Esophagus squamous epithelium (tissue), 5 donors: ENCODE measurements at regions not wholly inside any gene's neighbourhood (a gene's known extent, or its start where the extent isn't known, plus 50 kb on each side); places are given as distances from the start of the nearest gene placed in this dataset.
"Not testable (repeated sequence)": the region's sequence is repeated elsewhere in the genome, so short reads cannot be mapped to it uniquely, and the experiment has no call there.

Experiments used
- DNase-seq: peaks from one replicate; lab custom pipeline; 2025; lab: John Stamatoyannopoulos, UW
- H3K27ac ChIP-seq, 4 donors: fragments of 200-600 bp; sonication (generic); one replicate each; pipeline ENCODE4 v1.5.1; 2016 to 2019; ENCODE audit warnings: mild to moderate bottlenecking in 1 of 4
- H3K27me3 ChIP-seq, 4 donors: fragments of 200-600 bp; sonication (generic); 1 replicate in 3 of 4; 2 replicates in 1 of 4; pipeline versions ENCODE4 v1.5.1 to v1.6.0; 2017 to 2021; ENCODE audit warnings: antibody characterized with exemption in 1 of 4
- H3K36me3 ChIP-seq, 3 donors: fragments of 200-600 bp; sonication (generic); one replicate each; pipeline ENCODE4 v1.5.1; 2016 to 2019
- H3K4me1 ChIP-seq, 3 donors: fragments of 200-600 bp; sonication (generic); one replicate each; pipeline ENCODE4 v1.5.1; 2017 to 2019
- H3K4me3 ChIP-seq, 4 donors: fragments of 200-600 bp; sonication (generic); 1 replicate in 3 of 4; 2 replicates in 1 of 4; pipeline ENCODE4 v1.5.1; 2016 to 2019; ENCODE audit warnings: mild to moderate bottlenecking in 2 of 4, moderate library complexity in 1 of 4
- H3K9me3 ChIP-seq, 3 donors: fragments of 200-600 bp; sonication (generic); one replicate each; pipeline ENCODE4 v1.5.1; 2016 to 2019
- POLR2A ChIP-seq, 4 donors: fragments of 450-650 bp; IDR thresholded peaks; one replicate each; pipeline ENCODE4 v1.6.1; 2017; ENCODE audit warnings: antibody characterized with exemption in 4 of 4, mild to moderate bottlenecking in 4 of 4, moderate library complexity in 3 of 4
- WGBS, 2 donors: methylation state at CpG; one replicate each; pipeline ENCODE4 v1.1.5; 2018; 5-methylcytosine and 5-hydroxymethylcytosine counted together
- intact Hi-C: fragments of 100-400 bp; cut with DNase I; formaldehyde crosslinking; loops from one replicate; pipeline ENCODE4 v1.15.0; 2022
- TF ChIP-seq, protein P1 (sequence below), 6 experiments: fragments of 450-650 bp in 4 of 6; fragments of 200-600 bp in 2 of 6; sonication (generic) in 2 of 6; IDR thresholded peaks; one replicate each; pipeline ENCODE4 v1.5.1; 2016 to 2019; ENCODE audit warnings: antibody characterized with exemption in 6 of 6, mild to moderate bottlenecking in 4 of 6, moderate library complexity in 4 of 6
- donor health status: DM: yes; HTN: yes; CAD: no.

DNA sequence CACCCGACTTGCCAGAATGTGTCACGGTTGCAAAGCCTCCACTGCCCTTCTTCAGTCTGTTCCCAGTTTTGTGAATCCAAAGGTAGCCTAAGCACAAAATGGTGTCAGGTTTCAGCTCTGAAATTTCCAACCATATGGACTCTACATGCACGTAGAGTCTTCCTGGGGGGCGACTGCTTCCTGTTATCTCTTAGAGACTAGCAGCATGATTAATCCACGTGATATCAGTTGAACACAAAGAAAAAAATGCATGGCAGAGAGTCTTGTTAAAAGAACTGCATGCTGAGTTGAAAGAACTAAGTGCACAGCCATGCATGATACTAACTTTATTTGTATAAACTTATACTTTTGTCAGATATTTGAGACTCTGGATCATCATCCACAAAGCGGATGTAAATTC, 404.4 kb downstream of the SOCS6 start:
- Histone ChIP-seq H3K27me3 (no peaks in the 10 kb centered on the region), H3K27ac (no peak overlapping the region), H3K9me3 (peaks cover 0 to 8% (median 0%) of the 10 kb centered on the region in 3 donors), H3K4me3 (no peak overlapping the region), H3K4me1 (no peaks in the 10 kb centered on the region), H3K36me3 (no peaks in the 10 kb centered on the region)
- TF ChIP-seq, protein P1, sequence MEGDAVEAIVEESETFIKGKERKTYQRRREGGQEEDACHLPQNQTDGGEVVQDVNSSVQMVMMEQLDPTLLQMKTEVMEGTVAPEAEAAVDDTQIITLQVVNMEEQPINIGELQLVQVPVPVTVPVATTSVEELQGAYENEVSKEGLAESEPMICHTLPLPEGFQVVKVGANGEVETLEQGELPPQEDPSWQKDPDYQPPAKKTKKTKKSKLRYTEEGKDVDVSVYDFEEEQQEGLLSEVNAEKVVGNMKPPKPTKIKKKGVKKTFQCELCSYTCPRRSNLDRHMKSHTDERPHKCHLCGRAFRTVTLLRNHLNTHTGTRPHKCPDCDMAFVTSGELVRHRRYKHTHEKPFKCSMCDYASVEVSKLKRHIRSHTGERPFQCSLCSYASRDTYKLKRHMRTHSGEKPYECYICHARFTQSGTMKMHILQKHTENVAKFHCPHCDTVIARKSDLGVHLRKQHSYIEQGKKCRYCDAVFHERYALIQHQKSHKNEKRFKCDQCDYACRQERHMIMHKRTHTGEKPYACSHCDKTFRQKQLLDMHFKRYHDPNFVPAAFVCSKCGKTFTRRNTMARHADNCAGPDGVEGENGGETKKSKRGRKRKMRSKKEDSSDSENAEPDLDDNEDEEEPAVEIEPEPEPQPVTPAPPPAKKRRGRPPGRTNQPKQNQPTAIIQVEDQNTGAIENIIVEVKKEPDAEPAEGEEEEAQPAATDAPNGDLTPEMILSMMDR (IDR thresholded peaks at IDR 0.05): no peak
- TF ChIP-seq POLR2A (IDR thresholded peaks at IDR 0.05): no peak
- intact Hi-C loops: no loop called here
- DNase-seq: no peak
- 23 to 29% methylated on average over 6 of the region's 6 CpGs for WGBS, 2 donors

- intact Hi-C loops, H3K36me3 ChIP-seq, H3K27ac ChIP-seq, H3K4me3 ChIP-seq, H3K4me1 ChIP-seq, DNase-seq, H3K9me3 ChIP-seq, H3K27me3 ChIP-seq: not testable (repeated sequence)
- 55 to 77% methylated on average over 5 of the region's 5 CpGs for WGBS, 2 donors
Observed at GRCh38 chr18:70689765-70690164, 400.9 kb downstream of the SOCS6 start.

DNA sequence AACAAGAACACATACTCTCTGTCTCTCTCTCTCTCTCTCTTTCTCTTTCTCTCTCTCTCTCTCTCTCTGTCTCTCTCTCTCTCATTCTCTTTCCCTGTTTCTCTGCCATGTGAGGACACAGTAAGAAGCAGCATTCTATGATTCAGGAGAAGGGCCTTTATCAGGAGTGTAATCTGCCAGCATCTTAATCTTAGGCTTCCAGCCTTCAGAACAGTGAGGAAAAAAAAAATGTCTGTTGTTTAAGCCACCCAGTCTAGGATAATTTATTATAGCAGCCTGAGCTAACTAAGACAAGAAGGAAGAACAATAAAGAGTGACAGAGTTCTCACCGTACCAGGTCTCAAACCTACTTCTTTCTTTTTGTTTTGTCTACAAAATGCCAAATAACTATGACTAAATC, 399.4 kb downstream of the SOCS6 start:
- no peaks in the 10 kb centered on the region for H3K36me3 ChIP-seq
- H3K4me1 ChIP-seq: no peaks in the 10 kb centered on the region
- no peak overlapping the region for H3K27ac ChIP-seq
- 24 to 33% methylated on average over 1 of the region's 1 CpG for WGBS, 2 donors
- H3K4me3 ChIP-seq: no peak overlapping the region
- intact Hi-C loops: no loop called here
- TF ChIP-seq POLR2A (IDR thresholded peaks at IDR 0.05): no peak
- TF ChIP-seq, protein P1 (IDR thresholded peaks at IDR 0.05): no peak
- no peaks in the 10 kb centered on the region for H3K9me3 ChIP-seq
- DNase-seq: no peak
- H3K27me3 ChIP-seq: no peaks in the 10 kb centered on the region

GRCh38 chr18:70684821-70685220, 396.0 kb downstream of the SOCS6 start:
- WGBS, 2 donors: 85 to 88% methylated on average over 2 of the region's 2 CpGs
- TF ChIP-seq, protein P1 (IDR thresholded peaks at IDR 0.05): no peak
- no peak for TF ChIP-seq POLR2A (IDR thresholded peaks at IDR 0.05)
- H3K9me3 ChIP-seq: no peaks in the 10 kb centered on the region
- no peak overlapping the region for H3K27ac ChIP-seq
- no peaks in the 10 kb centered on the region for H3K36me3 ChIP-seq
- no peak overlapping the region for H3K4me3 ChIP-seq
- H3K4me1 ChIP-seq: no peaks in the 10 kb centered on the region
- intact Hi-C loops: no loop called here
- H3K27me3 ChIP-seq: no peaks in the 10 kb centered on the region
- no peak for DNase-seq

- intact Hi-C loops: no loop called here
- no peak overlapping the region for H3K27ac ChIP-seq
- WGBS, 2 donors: 64 to 65% methylated on average over 5 of the region's 5 CpGs
- H3K4me3 ChIP-seq: no peak overlapping the region
- H3K9me3 ChIP-seq: no peaks in the 10 kb centered on the region
- no peaks in the 10 kb centered on the region for H3K27me3 ChIP-seq
- no peaks in the 10 kb centered on the region for H3K4me1 ChIP-seq
- TF ChIP-seq, protein P1 (IDR thresholded peaks at IDR 0.05): no peak
- no peak for TF ChIP-seq POLR2A (IDR thresholded peaks at IDR 0.05)
- no peaks in the 10 kb centered on the region for H3K36me3 ChIP-seq
- DNase-seq: no peak
Observed at GRCh38 chr18:70683263-70683662, 394.4 kb downstream of the SOCS6 start.

DNA sequence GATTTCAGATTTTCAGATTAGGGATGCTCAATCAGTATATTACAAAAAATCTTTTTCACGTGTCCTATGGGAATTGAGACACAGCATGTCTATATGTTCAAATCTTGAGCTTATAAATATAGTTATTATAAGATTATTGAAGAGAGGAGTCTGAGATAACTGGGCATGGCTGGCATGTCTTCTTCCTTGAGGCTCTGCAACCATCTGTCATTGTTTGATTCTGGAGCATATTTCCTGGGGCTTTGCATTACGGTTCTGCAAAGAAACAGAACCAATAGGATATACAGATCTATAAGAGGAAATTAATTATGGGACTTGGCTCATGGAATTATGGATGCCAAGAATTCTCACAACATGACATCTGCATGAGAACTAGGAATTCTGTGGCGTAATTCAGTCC, 386.1 kb downstream of the SOCS6 start:
- Histone ChIP-seq H3K36me3 (no peaks in the 10 kb centered on the region), H3K4me1 (no peaks in the 10 kb centered on the region), H3K27ac (no peak overlapping the region), H3K9me3 (peaks cover 0 to 5% (median 0%) of the 10 kb centered on the region in 3 donors), H3K4me3 (no peak overlapping the region), H3K27me3 (no peaks in the 10 kb centered on the region)
- TF ChIP-seq, protein P1 (IDR thresholded peaks at IDR 0.05): no peak
- TF ChIP-seq POLR2A (IDR thresholded peaks at IDR 0.05): no peak
- 77 to 86% methylated on average over 3 of the region's 3 CpGs for WGBS, 2 donors
- DNase-seq: no peak
- intact Hi-C loops: no loop called here
